ENCODE measurements at regions not wholly inside any gene's neighbourhood (a gene's known extent, or its start where the extent isn't known, plus 50 kb on each side); places are given as distances from the start of the nearest gene placed in this dataset.

DNA sequence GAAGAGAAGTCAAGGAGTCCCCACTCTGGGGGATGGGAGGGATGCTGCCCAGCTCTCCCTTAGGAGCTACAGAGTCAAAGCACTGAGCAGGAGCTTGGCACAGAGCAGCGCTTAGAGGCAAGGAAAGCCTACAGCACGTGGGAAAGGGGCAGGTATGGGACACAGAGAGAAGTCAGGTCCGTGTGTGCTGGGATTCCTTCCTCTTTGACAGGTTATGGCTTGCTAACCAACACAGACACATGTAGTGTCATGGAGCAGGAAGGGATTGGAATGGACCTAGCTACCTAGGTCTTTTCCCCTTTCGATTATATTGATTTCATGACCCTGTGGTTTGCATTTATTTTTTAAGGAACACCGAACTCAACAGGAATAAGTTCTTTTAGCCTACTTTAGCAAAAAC lies 208.5 kb upstream of the TUT7 start:
- TF ChIP-seq, protein P1, sequence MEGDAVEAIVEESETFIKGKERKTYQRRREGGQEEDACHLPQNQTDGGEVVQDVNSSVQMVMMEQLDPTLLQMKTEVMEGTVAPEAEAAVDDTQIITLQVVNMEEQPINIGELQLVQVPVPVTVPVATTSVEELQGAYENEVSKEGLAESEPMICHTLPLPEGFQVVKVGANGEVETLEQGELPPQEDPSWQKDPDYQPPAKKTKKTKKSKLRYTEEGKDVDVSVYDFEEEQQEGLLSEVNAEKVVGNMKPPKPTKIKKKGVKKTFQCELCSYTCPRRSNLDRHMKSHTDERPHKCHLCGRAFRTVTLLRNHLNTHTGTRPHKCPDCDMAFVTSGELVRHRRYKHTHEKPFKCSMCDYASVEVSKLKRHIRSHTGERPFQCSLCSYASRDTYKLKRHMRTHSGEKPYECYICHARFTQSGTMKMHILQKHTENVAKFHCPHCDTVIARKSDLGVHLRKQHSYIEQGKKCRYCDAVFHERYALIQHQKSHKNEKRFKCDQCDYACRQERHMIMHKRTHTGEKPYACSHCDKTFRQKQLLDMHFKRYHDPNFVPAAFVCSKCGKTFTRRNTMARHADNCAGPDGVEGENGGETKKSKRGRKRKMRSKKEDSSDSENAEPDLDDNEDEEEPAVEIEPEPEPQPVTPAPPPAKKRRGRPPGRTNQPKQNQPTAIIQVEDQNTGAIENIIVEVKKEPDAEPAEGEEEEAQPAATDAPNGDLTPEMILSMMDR (IDR thresholded peaks at IDR 0.05) = no peak
- no peak for TF ChIP-seq POLR2A (IDR thresholded peaks at IDR 0.05)
